Gastrocnemius medialis (tissue), 4 donors: ENCODE measurements at regions not wholly inside any gene's neighbourhood (a gene's known extent, or its start where the extent isn't known, plus 50 kb on each side); places are given as distances from the start of the nearest gene placed in this dataset.

Experiments used
- ATAC-seq, 2 donors: fragments of 150-250 bp; one replicate each; pipeline ENCODE4 v1.9.1; 2016
- DNase-seq, 2 donors: peaks; one replicate each; pipeline ENCODE4 v3.0.0-alpha.2; 2019
- H3K27ac ChIP-seq, 4 donors: fragments of 200-600 bp; sonication (generic); 1 replicate in 1 of 4; 2 replicates in 3 of 4; pipeline ENCODE4 v1.5.1; 2016 to 2018; ENCODE audit warnings: mild to moderate bottlenecking in 2 of 4, moderate library complexity in 1 of 4
- H3K27me3 ChIP-seq, 3 donors: fragments of 200-600 bp; sonication (generic) in 2 of 3; 1 replicate in 1 of 3; 2 replicates in 2 of 3; pipeline versions ENCODE4 v1.5.1 to v1.6.0; 2016 to 2019; ENCODE audit warnings: mild to moderate bottlenecking in 1 of 3, moderate library complexity in 1 of 3
- H3K36me3 ChIP-seq, 2 donors: fragments of 200-600 bp; sonication (generic) in 1 of 2; one replicate each; pipeline ENCODE4 v1.5.1; 2017 to 2018
- H3K4me1 ChIP-seq, 2 donors: fragments of 200-600 bp; sonication (generic) in 1 of 2; one replicate each; pipeline ENCODE4 v1.5.1; 2016 to 2017; ENCODE audit warnings: mild to moderate bottlenecking in 2 of 2
- H3K4me3 ChIP-seq, 4 donors: fragments of 200-600 bp; sonication (generic) in 3 of 4; 1 replicate in 1 of 4; 2 replicates in 3 of 4; pipeline ENCODE4 v1.5.1; 2016 to 2019; ENCODE audit warnings: mild to moderate bottlenecking in 2 of 4
- H3K9me3 ChIP-seq, 3 donors: fragments of 200-600 bp; sonication (generic) in 2 of 3; 1 replicate in 1 of 3; 2 replicates in 2 of 3; pipeline ENCODE4 v1.5.1; 2016 to 2019
- CTCF ChIP-seq, 5 experiments: fragments of 450-650 bp in 3 of 5; fragments of 200-600 bp in 2 of 5; sonication (generic) in 2 of 5; IDR thresholded peaks in 4 of 5; conservative IDR thresholded peaks in 1 of 5; 1 replicate in 4 of 5; 2 replicates in 1 of 5; pipeline ENCODE4 v1.5.1; 2016 to 2019; ENCODE audit warnings: antibody characterized with exemption in 5 of 5, mild to moderate bottlenecking in 3 of 5, moderate library complexity in 3 of 5
- POLR2A ChIP-seq, 2 donors: fragments of 450-650 bp; IDR thresholded peaks; one replicate each; pipeline ENCODE4 v1.6.1; 2017; ENCODE audit warnings: antibody characterized with exemption in 2 of 2, mild to moderate bottlenecking in 2 of 2, moderate library complexity in 2 of 2
- in situ Hi-C, 4 donors: fragments of 200-750 bp; cut with MboI; loops; one replicate each; pipeline versions ENCODE4 v1.15.0 to v1.8.0; 2017; ENCODE audit warnings: low sequenced_read_pairs in 4 of 4
- intact Hi-C: fragments of 100-400 bp; cut with DNase I; formaldehyde crosslinking; loops from one replicate; pipeline ENCODE4 v1.15.1; 2023; ENCODE audit warnings: low total_unique reads

GRCh38 chr12:124633365-124634362 is 66.3 kb upstream of the NCOR2 start:
- Histone ChIP-seq H3K4me3 (no peak overlapping the region), H3K4me1 (peaks cover 8 to 19% of the 10 kb centered on the region in 2 donors), H3K36me3 (no peaks in the 10 kb centered on the region), H3K9me3 (no peaks in the 10 kb centered on the region), H3K27me3 (no peaks in the 10 kb centered on the region), H3K27ac (no peak overlapping the region)
- intact Hi-C loops (no loop called here), in situ Hi-C loops (loop anchor here in 1 of 4 donors (10.0 kb wide), 1 partner anchor 49 kb away; no protein-coding TSS in a partner anchor)
- DNase-seq (no peak), ATAC-seq (no peak)
- TF ChIP-seq CTCF (IDR thresholded peaks at IDR 0.05 in 4 of 5, conservative IDR thresholded peaks at IDR 0.05 in 1 of 5): no peak
- no peak for TF ChIP-seq POLR2A (IDR thresholded peaks at IDR 0.05)

- no peak for ATAC-seq
These were observed 65.1 kb upstream of the NCOR2 start for GRCh38 chr12:124632519-124632984.

GRCh38 chr12:124631681-124632256 is 64.4 kb upstream of the NCOR2 start:
- no peak overlapping the region for H3K27ac ChIP-seq
- no peaks in the 10 kb centered on the region for H3K27me3 ChIP-seq
- in situ Hi-C loops: loop anchor here in 1 of 4 donors (10.0 kb wide), 1 partner anchor 47 kb away; no protein-coding TSS in a partner anchor

More at GRCh38 chr12:124632519-124632984, 65.1 kb upstream of the NCOR2 start:
- no peak overlapping the region for H3K4me3 ChIP-seq
- H3K36me3 ChIP-seq: no peaks in the 10 kb centered on the region
- in situ Hi-C loops: loop anchor here in 1 of 4 donors (10.0 kb wide), 1 partner anchor 48 kb away; no protein-coding TSS in a partner anchor
- DNase-seq: no peak
- no peak for TF ChIP-seq CTCF (IDR thresholded peaks at IDR 0.05 in 4 of 5, conservative IDR thresholded peaks at IDR 0.05 in 1 of 5)
- no peak for TF ChIP-seq POLR2A (IDR thresholded peaks at IDR 0.05)
- H3K9me3 ChIP-seq: no peaks in the 10 kb centered on the region
- H3K27me3 ChIP-seq: no peaks in the 10 kb centered on the region
- H3K4me1 ChIP-seq: peaks cover 8 to 14% of the 10 kb centered on the region in 2 donors
- H3K27ac ChIP-seq: no peak overlapping the region
- intact Hi-C loops: no loop called here

More at GRCh38 chr12:124631681-124632256, 64.4 kb upstream of the NCOR2 start:
- ATAC-seq (no peak), DNase-seq (no peak)
- intact Hi-C loops: no loop called here
- H3K4me1 ChIP-seq: peaks cover 8 to 17% of the 10 kb centered on the region in 2 donors
- no peaks in the 10 kb centered on the region for H3K36me3 ChIP-seq
- no peak overlapping the region for H3K4me3 ChIP-seq
- no peaks in the 10 kb centered on the region for H3K9me3 ChIP-seq
- no peak for TF ChIP-seq POLR2A (IDR thresholded peaks at IDR 0.05)
- no peak for TF ChIP-seq CTCF (IDR thresholded peaks at IDR 0.05 in 4 of 5, conservative IDR thresholded peaks at IDR 0.05 in 1 of 5)
